Left ventricle myocardium inferior (tissue), 1 donor: ENCODE measurements at regions not wholly inside any gene's neighbourhood (a gene's known extent, or its start where the extent isn't known, plus 50 kb on each side); places are given as distances from the start of the nearest gene placed in this dataset.

Experiments
- DNase-seq: peaks from one replicate; pipeline ENCODE4 v3.0.0-alpha.2; 2020
- H3K27ac ChIP-seq: fragments of 200-600 bp; replicated peaks from 2 replicates; pipeline ENCODE4 v1.8.0; 2021
- H3K27me3 ChIP-seq: fragments of 200-600 bp; 2 replicates; pipeline ENCODE4 v1.8.0; 2021; ENCODE audit warnings: low read depth
- H3K36me3 ChIP-seq: fragments of 200-600 bp; 2 replicates; pipeline ENCODE4 v1.8.0; 2021
- H3K4me1 ChIP-seq: fragments of 200-600 bp; 2 replicates; pipeline ENCODE4 v1.8.0; 2021
- H3K4me3 ChIP-seq: fragments of 200-600 bp; 2 replicates; pipeline ENCODE4 v1.8.0; 2021; ENCODE audit warnings: mild to moderate bottlenecking, moderate library complexity
- H3K9me3 ChIP-seq: fragments of 200-600 bp; replicated peaks from 2 replicates; pipeline ENCODE4 v1.8.0; 2021
- CTCF ChIP-seq: fragments of 200-600 bp; IDR thresholded peaks from 2 replicates; pipeline ENCODE4 v1.8.0; 2021; ENCODE audit warnings: antibody characterized with exemption, mild to moderate bottlenecking, borderline replicate concordance
- intact Hi-C: fragments of 100-400 bp; cut with micrococcal nuclease; formaldehyde crosslinking; loops from one replicate; pipeline ENCODE4 v1.11.0; 2022
- donor health status: DM: no; HTN: yes; CAD: no; lungs with severe emphysema.

GRCh38 chr2:164275659-164276058 is 345.6 kb downstream of the GRB14 start:
- no peaks in the 10 kb centered on the region for H3K4me1 ChIP-seq
- DNase-seq: no peak
- no peaks in the 10 kb centered on the region for H3K27me3 ChIP-seq
- peaks cover 22% of the 10 kb centered on the region for H3K9me3 ChIP-seq
- H3K36me3 ChIP-seq: no peaks in the 10 kb centered on the region
- no peak overlapping the region for H3K27ac ChIP-seq
- no peak for TF ChIP-seq CTCF
- intact Hi-C loops: no loop called here
- H3K4me3 ChIP-seq: no peak overlapping the region

DNA sequence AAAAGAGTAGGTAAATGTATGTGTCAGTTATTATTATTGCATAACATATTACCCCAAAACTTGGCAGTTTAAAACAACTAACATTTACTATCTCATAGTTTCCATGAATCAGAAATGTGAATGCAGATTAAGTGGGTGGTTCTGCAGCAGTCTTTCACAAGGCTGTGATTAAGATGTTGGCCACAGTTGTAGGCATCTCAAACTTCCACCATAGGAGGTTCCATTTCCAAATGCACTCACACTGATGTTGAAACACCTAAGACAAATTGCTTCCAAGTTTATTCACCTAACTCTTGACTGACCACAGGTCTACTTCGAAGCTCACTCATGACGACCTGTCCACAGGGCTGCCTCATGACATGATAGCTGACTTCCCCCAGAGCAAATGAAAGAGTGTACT is 360.8 kb downstream of the GRB14 start:
- intact Hi-C loops: no loop called here
- TF ChIP-seq CTCF: no peak
- H3K27ac ChIP-seq: no peak overlapping the region

DNA sequence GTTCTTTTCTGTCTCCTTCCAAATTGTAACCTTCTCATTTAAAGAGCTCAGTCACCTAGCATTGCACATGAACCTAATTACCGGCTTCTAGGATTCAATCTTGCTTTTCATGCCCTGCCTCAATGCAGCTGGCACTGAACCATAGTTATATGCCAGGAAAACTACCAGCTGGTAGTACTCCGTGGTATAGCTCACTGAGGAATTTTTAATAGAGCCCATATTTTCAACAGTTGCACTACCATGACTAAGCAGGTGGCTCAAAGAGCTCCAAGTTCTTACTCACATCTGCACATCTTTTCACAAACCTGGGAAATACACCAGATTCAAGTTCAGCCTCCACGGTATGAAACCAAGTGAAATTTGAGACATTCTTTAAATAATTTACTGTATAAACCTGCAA is 363.5 kb downstream of the GRB14 start:
- H3K9me3 ChIP-seq: no peaks in the 10 kb centered on the region

More for the DNA sequence above, 360.8 kb downstream of the GRB14 start:
- Histone ChIP-seq H3K4me3 (no peak overlapping the region), H3K9me3 (no peaks in the 10 kb centered on the region), H3K27me3 (no peaks in the 10 kb centered on the region), H3K36me3 (no peaks in the 10 kb centered on the region), H3K4me1 (no peaks in the 10 kb centered on the region)
- no peak for DNase-seq

DNA sequence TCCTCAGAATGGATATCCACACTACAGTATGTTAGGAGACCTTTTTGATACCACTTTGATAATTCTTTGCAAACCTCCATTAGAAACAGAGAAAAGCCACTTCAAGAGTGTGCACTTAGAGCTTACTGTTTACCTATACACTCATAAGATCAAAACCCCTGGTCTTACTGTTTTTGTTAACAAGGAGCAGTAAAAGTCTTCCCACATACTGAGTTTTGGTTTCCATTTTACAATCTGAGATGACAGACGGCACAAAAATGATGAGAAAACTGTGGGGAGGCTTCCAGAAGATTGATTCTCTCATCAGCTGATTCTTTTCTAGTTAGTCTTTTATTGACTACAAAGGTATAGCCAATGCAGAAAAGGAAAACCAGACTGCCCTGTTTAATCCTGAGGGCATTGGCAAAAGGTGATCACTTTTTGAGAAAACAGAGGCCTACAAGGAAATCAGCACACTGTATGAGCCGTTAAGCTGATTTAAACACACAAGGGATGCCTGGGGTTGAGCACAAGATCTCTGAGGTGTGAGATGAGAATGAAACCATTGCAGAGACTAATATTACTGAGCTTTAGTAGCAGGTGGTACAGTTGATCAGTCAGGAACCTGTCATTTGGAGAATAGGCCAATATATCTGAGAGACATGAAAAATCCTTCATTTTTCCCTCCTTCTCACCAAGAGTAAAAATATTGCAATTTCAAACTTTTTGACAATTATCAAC is 368.6 kb downstream of the GRB14 start:
- H3K36me3 ChIP-seq: no peaks in the 10 kb centered on the region
- intact Hi-C loops: no loop called here
- DNase-seq: no peak
- H3K27me3 ChIP-seq: no peaks in the 10 kb centered on the region
- no peaks in the 10 kb centered on the region for H3K9me3 ChIP-seq
- no peaks in the 10 kb centered on the region for H3K4me1 ChIP-seq
- no peak overlapping the region for H3K4me3 ChIP-seq
- H3K27ac ChIP-seq: no peak overlapping the region
- TF ChIP-seq CTCF: no peak

More for the DNA sequence above, 363.5 kb downstream of the GRB14 start:
- no peak for TF ChIP-seq CTCF
- intact Hi-C loops: no loop called here
- Histone ChIP-seq H3K4me3 (no peak overlapping the region), H3K36me3 (no peaks in the 10 kb centered on the region), H3K27ac (no peak overlapping the region), H3K4me1 (no peaks in the 10 kb centered on the region), H3K27me3 (no peaks in the 10 kb centered on the region)
- no peak for DNase-seq

GRCh38 chr2:164243315-164243714 is 378.0 kb downstream of the GRB14 start:
- Histone ChIP-seq H3K36me3 (no peaks in the 10 kb centered on the region), H3K4me3 (no peak overlapping the region), H3K27ac (no peak overlapping the region), H3K9me3 (no peaks in the 10 kb centered on the region), H3K27me3 (no peaks in the 10 kb centered on the region), H3K4me1 (no peaks in the 10 kb centered on the region)
- no peak for TF ChIP-seq CTCF
- intact Hi-C loops: no loop called here
- DNase-seq: no peak
